Trophoblast cell (in vitro differentiated cells and primary cell): ENCODE measurements at regions not wholly inside any gene's neighbourhood (a gene's known extent, or its start where the extent isn't known, plus 50 kb on each side); places are given as distances from the start of the nearest gene placed in this dataset.
"Not testable (repeated sequence)": the region's sequence is repeated elsewhere in the genome, so short reads cannot be mapped to it uniquely, and the experiment has no call there.

Experiments
- DNase-seq, 2 donors: peaks; one replicate each; pipeline ENCODE4 v3.0.0-alpha.2; 2016
- H2AFZ ChIP-seq: 2 replicates; pipeline ENCODE4 v1.6.1; 2013; ENCODE audit warnings: low read length, moderate library complexity, mild to moderate bottlenecking; ENCODE audit not compliant: insufficient read depth, poor library complexity
- H2AK5ac ChIP-seq: 2 replicates; pipeline ENCODE4 v1.6.1; 2013; ENCODE audit warnings: mild to moderate bottlenecking, low read length
- H2BK120ac ChIP-seq: 2 replicates; pipeline ENCODE4 v1.6.1; 2013; ENCODE audit warnings: low read length, mild to moderate bottlenecking, moderate library complexity; ENCODE audit not compliant: insufficient read depth, poor library complexity
- H2BK12ac ChIP-seq: 2 replicates; pipeline ENCODE4 v1.6.1; 2013; ENCODE audit warnings: mild to moderate bottlenecking, low read length, moderate library complexity
- H2BK5ac ChIP-seq: 2 replicates; pipeline ENCODE4 v1.6.1; 2013; ENCODE audit warnings: low read length, low read depth, moderate library complexity, mild to moderate bottlenecking; ENCODE audit not compliant: poor library complexity
- H3K14ac ChIP-seq: 2 replicates; pipeline ENCODE4 v1.6.1; 2013; ENCODE audit warnings: mild to moderate bottlenecking, low read length
- H3K18ac ChIP-seq: 2 replicates; pipeline ENCODE4 v1.6.1; 2013; ENCODE audit warnings: mild to moderate bottlenecking, low read length
- H3K23ac ChIP-seq: 2 replicates; pipeline ENCODE4 v1.6.1; 2013; ENCODE audit warnings: low read length
- H3K27ac ChIP-seq: 2 replicates; pipeline ENCODE4 v1.5.1; 2013; ENCODE audit warnings: low read depth, mild to moderate bottlenecking, inconsistent platforms, low read length, moderate library complexity
- H3K27me3 ChIP-seq: 2 replicates; pipeline ENCODE4 v1.6.1; 2013; ENCODE audit warnings: inconsistent platforms, mild to moderate bottlenecking, low read length, moderate library complexity; ENCODE audit not compliant: insufficient read depth
- H3K36me3 ChIP-seq, 2 experiments: 1 replicate in 1 of 2; 2 replicates in 1 of 2; pipeline ENCODE4 v1.6.1; 2013; ENCODE audit warnings: low read length in 2 of 2, mild to moderate bottlenecking in 2 of 2, moderate library complexity in 1 of 2; ENCODE audit not compliant: insufficient read depth in 2 of 2, control insufficient read depth in 1 of 2
- H3K4ac ChIP-seq: 2 replicates; pipeline ENCODE4 v1.6.1; 2013; ENCODE audit warnings: low read depth, mild to moderate bottlenecking, low read length, moderate library complexity
- H3K4me1 ChIP-seq, 2 experiments: 1 replicate in 1 of 2; 2 replicates in 1 of 2; pipeline ENCODE4 v1.6.1; 2013; ENCODE audit warnings: low read length in 2 of 2, mild to moderate bottlenecking in 2 of 2, moderate library complexity in 1 of 2; ENCODE audit not compliant: insufficient read depth in 2 of 2, control insufficient read depth in 1 of 2
- H3K4me2 ChIP-seq: 2 replicates; pipeline ENCODE4 v1.6.1; 2013; ENCODE audit warnings: inconsistent platforms, mild to moderate bottlenecking, low read length, moderate library complexity
- H3K4me3 ChIP-seq: 2 replicates; pipeline ENCODE4 v1.5.1; 2013; ENCODE audit warnings: mild to moderate bottlenecking, low read depth, low read length, inconsistent platforms
- H3K79me1 ChIP-seq: one replicate; pipeline ENCODE4 v1.6.1; 2013; ENCODE audit warnings: low read length
- H3K79me2 ChIP-seq: 2 replicates; pipeline ENCODE4 v1.6.1; 2013; ENCODE audit warnings: low read length, mild to moderate bottlenecking; ENCODE audit not compliant: control insufficient read depth, insufficient read depth, poor library complexity
- H3K9ac ChIP-seq: 2 replicates; pipeline ENCODE4 v1.6.1; 2013; ENCODE audit warnings: mild to moderate bottlenecking, low read length
- H3K9me3 ChIP-seq: 2 replicates; pipeline ENCODE4 v1.6.1; 2013; ENCODE audit warnings: low read depth, mild to moderate bottlenecking, control low read depth, inconsistent platforms, low read length; ENCODE audit not compliant: insufficient read depth
- H4K12ac ChIP-seq: 2 replicates; pipeline ENCODE4 v1.6.1; 2013; ENCODE audit warnings: low read depth, mild to moderate bottlenecking, low read length, moderate library complexity
- H4K8ac ChIP-seq: 2 replicates; pipeline ENCODE4 v1.6.1; 2013; ENCODE audit warnings: low read depth, mild to moderate bottlenecking, low read length, moderate library complexity
- H4K91ac ChIP-seq: one replicate; pipeline ENCODE4 v1.6.1; 2013; ENCODE audit warnings: low read depth, mild to moderate bottlenecking, low read length, moderate library complexity
- WGBS: extraction: QIAGEN DNeasy Blood & Tissue Kit; methylation state at CpG from one replicate; pipeline ENCODE4 v1.1.7; 2013; ENCODE audit warnings: missing lambda C conversion rate; ENCODE audit not compliant: insufficient read length, insufficient coverage; ENCODE audit errors: extremely low coverage; 5-methylcytosine and 5-hydroxymethylcytosine counted together

- Histone ChIP-seq H3K4me1 (no peaks in the 10 kb centered on the region), H3K27me3 (no peaks in the 10 kb centered on the region), H3K9ac (no peak overlapping the region), H3K14ac (no peak overlapping the region), H2BK120ac (no peak overlapping the region), H3K18ac (no peak overlapping the region), H3K4ac (no peak overlapping the region), H4K12ac (no peak overlapping the region), H2AK5ac (no peak overlapping the region), H2BK5ac (no peak overlapping the region), H3K79me1 (no peaks in the 10 kb centered on the region), H2BK12ac (no peak overlapping the region), H3K4me3 (no peak overlapping the region), H3K4me2 (no peak overlapping the region), H3K23ac (no peak overlapping the region), H3K79me2 (no peaks in the 10 kb centered on the region), H3K27ac (no peak overlapping the region), H4K91ac (no peak overlapping the region), H3K36me3 (no peaks in the 10 kb centered on the region), H4K8ac (no peak overlapping the region), H3K9me3 (no peaks in the 10 kb centered on the region), H2AFZ (no peak overlapping the region)
- DNase-seq, result no peak
These were observed 555.5 kb downstream of the PIK3C3 start for GRCh38 chr18:42510540-42510939.

- no peak overlapping the region for H3K9ac ChIP-seq
- no peaks in the 10 kb centered on the region for H3K27me3 ChIP-seq
- no peak overlapping the region for H2BK12ac ChIP-seq
- no peak overlapping the region for H3K18ac ChIP-seq
- H3K14ac ChIP-seq, result no peak overlapping the region
- H3K4me3 ChIP-seq, result no peak overlapping the region
- no peaks in the 10 kb centered on the region for H3K9me3 ChIP-seq
- H4K8ac ChIP-seq, result no peak overlapping the region
- no peak overlapping the region for H4K12ac ChIP-seq
- no peak overlapping the region for H3K23ac ChIP-seq
- no peak overlapping the region for H2AFZ ChIP-seq
- H3K4me2 ChIP-seq, result no peak overlapping the region
- DNase-seq, result no peak
- no peak overlapping the region for H3K27ac ChIP-seq
- H3K79me2 ChIP-seq, result no peaks in the 10 kb centered on the region
- H3K4ac ChIP-seq, result no peak overlapping the region
- H3K4me1 ChIP-seq, result no peaks in the 10 kb centered on the region
- no peak overlapping the region for H2BK5ac ChIP-seq
- H2AK5ac ChIP-seq, result no peak overlapping the region
- no peaks in the 10 kb centered on the region for H3K36me3 ChIP-seq
- no peak overlapping the region for H2BK120ac ChIP-seq
- WGBS, result no CpG with 5 or more reads among the region's 1 CpG
- H4K91ac ChIP-seq, result no peak overlapping the region
- H3K79me1 ChIP-seq, result no peaks in the 10 kb centered on the region
These were observed 558.4 kb downstream of the PIK3C3 start for GRCh38 chr18:42513441-42513840.

- Histone ChIP-seq H3K27me3 (no peaks in the 10 kb centered on the region), H3K4me3 (no peak overlapping the region), H3K9ac (no peak overlapping the region), H2BK5ac (no peak overlapping the region), H4K91ac (no peak overlapping the region), H3K18ac (no peak overlapping the region), H3K4me2 (no peak overlapping the region), H4K12ac (no peak overlapping the region), H4K8ac (no peak overlapping the region), H2BK120ac (no peak overlapping the region), H3K4ac (no peak overlapping the region), H3K27ac (no peak overlapping the region), H2AFZ (no peak overlapping the region), H3K36me3 (no peaks in the 10 kb centered on the region), H3K23ac (no peak overlapping the region), H3K79me2 (no peaks in the 10 kb centered on the region), H2BK12ac (no peak overlapping the region), H3K9me3 (no peaks in the 10 kb centered on the region), H3K4me1 (no peaks in the 10 kb centered on the region), H3K14ac (no peak overlapping the region), H3K79me1 (no peaks in the 10 kb centered on the region), H2AK5ac (no peak overlapping the region)
- DNase-seq, result no peak
- no CpG with 5 or more reads among the region's 3 CpGs for WGBS
These were observed 559.5 kb downstream of the PIK3C3 start for GRCh38 chr18:42514512-42514911.

GRCh38 chr18:42517896-42518295 is 562.9 kb downstream of the PIK3C3 start:
- H2BK5ac ChIP-seq, result no peak overlapping the region
- H4K91ac ChIP-seq, result no peak overlapping the region
- H4K12ac ChIP-seq, result no peak overlapping the region
- no peaks in the 10 kb centered on the region for H3K79me1 ChIP-seq
- H2BK120ac ChIP-seq, result no peak overlapping the region
- H3K4me3 ChIP-seq, result no peak overlapping the region
- H3K27me3 ChIP-seq, result no peaks in the 10 kb centered on the region
- no peaks in the 10 kb centered on the region for H3K36me3 ChIP-seq
- no peak for DNase-seq
- H3K14ac ChIP-seq, result no peak overlapping the region
- H2AFZ ChIP-seq, result no peak overlapping the region
- H4K8ac ChIP-seq, result no peak overlapping the region
- H2BK12ac ChIP-seq, result no peak overlapping the region
- H3K79me2 ChIP-seq, result no peaks in the 10 kb centered on the region
- H3K23ac ChIP-seq, result no peak overlapping the region
- H3K18ac ChIP-seq, result no peak overlapping the region
- no peak overlapping the region for H2AK5ac ChIP-seq
- no peak overlapping the region for H3K9ac ChIP-seq
- H3K27ac ChIP-seq, result no peak overlapping the region
- H3K4me1 ChIP-seq, result no peaks in the 10 kb centered on the region
- H3K4me2 ChIP-seq, result no peak overlapping the region
- H3K4ac ChIP-seq, result no peak overlapping the region
- no peaks in the 10 kb centered on the region for H3K9me3 ChIP-seq

GRCh38 chr18:42518331-42518730 is 563.3 kb downstream of the PIK3C3 start:
- not testable (repeated sequence) for H2AFZ ChIP-seq, H3K27ac ChIP-seq, H3K14ac ChIP-seq, H2BK12ac ChIP-seq, H3K23ac ChIP-seq, H3K18ac ChIP-seq, H2BK5ac ChIP-seq, H3K79me1 ChIP-seq, DNase-seq, H3K4ac ChIP-seq, H2AK5ac ChIP-seq, H3K9ac ChIP-seq, H4K12ac ChIP-seq, H3K4me1 ChIP-seq, H3K9me3 ChIP-seq, H4K8ac ChIP-seq, H3K36me3 ChIP-seq, H2BK120ac ChIP-seq, H3K27me3 ChIP-seq, H3K4me2 ChIP-seq, H3K79me2 ChIP-seq, H3K4me3 ChIP-seq, H4K91ac ChIP-seq
- WGBS, result no CpG with 5 or more reads among the region's 2 CpGs
